Left lung (tissue), 4 donors: ENCODE measurements at regions not wholly inside any gene's neighbourhood (a gene's known extent, or its start where the extent isn't known, plus 50 kb on each side); places are given as distances from the start of the nearest gene placed in this dataset.

Experiments
- ATAC-seq: fragments of 200-7000 bp; cut with Tn5 transposase; one replicate; pipeline ENCODE4 v1.9.1; 2020; ENCODE audit warnings: moderate library complexity
- DNase-seq, 4 donors: peaks; one replicate each; pipeline ENCODE4 v3.0.0-alpha.2; 2013 to 2020
- H3K27ac ChIP-seq, 2 donors: fragments of 200-600 bp; sonication (generic) in 1 of 2; one replicate each; pipeline versions ENCODE4 v1.5.0 to v1.8.0; 2020 to 2021
- H3K27me3 ChIP-seq, 2 donors: fragments of 200-600 bp; sonication (generic) in 1 of 2; one replicate each; pipeline versions ENCODE4 v1.5.0 to v1.8.0; 2020 to 2021
- H3K36me3 ChIP-seq, 2 donors: fragments of 200-600 bp; sonication (generic) in 1 of 2; one replicate each; pipeline versions ENCODE4 v1.5.0 to v1.8.0; 2020 to 2021
- H3K4me1 ChIP-seq, 2 donors: fragments of 200-600 bp; one replicate each; pipeline ENCODE4 v1.8.0; 2021
- H3K4me3 ChIP-seq, 2 donors: fragments of 200-600 bp; sonication (generic) in 1 of 2; one replicate each; pipeline versions ENCODE4 v1.5.0 to v1.8.0; 2020 to 2021; ENCODE audit warnings: mild to moderate bottlenecking in 1 of 2
- H3K9me3 ChIP-seq, 2 donors: fragments of 200-600 bp; sonication (generic) in 1 of 2; one replicate each; pipeline versions ENCODE4 v1.5.0 to v1.8.0; 2020 to 2021
- CTCF ChIP-seq, 2 donors: fragments of 200-600 bp; sonication (generic) in 1 of 2; IDR thresholded peaks; one replicate each; pipeline versions ENCODE4 v1.5.0 to v1.8.0; 2021; ENCODE audit warnings: antibody characterized with exemption in 2 of 2
- intact Hi-C, 2 donors: fragments of 100-400 bp; cut with DNase I; formaldehyde crosslinking; loops; one replicate each; pipeline versions ENCODE4 v1.11.2 to v1.14.2; 2022
- donor health status: DM: no; HTN: yes; CAD: no.
- donor health status: DM: no; HTN: no; CAD: no.

GRCh38 chr2:48259811-48260210, 54.7 kb upstream of the FOXN2 start:
- Histone ChIP-seq H3K4me1 (no peaks in the 10 kb centered on the region), H3K4me3 (no peak overlapping the region), H3K27ac (no peak overlapping the region), H3K27me3 (no peaks in the 10 kb centered on the region), H3K9me3 (no peaks in the 10 kb centered on the region), H3K36me3 (no peaks in the 10 kb centered on the region)
- TF ChIP-seq CTCF (IDR thresholded peaks at IDR 0.05), result no peak
- DNase-seq, result no peak
- intact Hi-C loops, result no loop called here
- no peak for ATAC-seq

GRCh38 chr2:48264627-48265026, 49.9 kb upstream of the FOXN2 start:
- no peak for TF ChIP-seq CTCF (IDR thresholded peaks at IDR 0.05)
- ATAC-seq (no peak), DNase-seq (no peak)
- intact Hi-C loops, result no loop called here
- Histone ChIP-seq H3K4me3 (no peak overlapping the region), H3K27me3 (no peaks in the 10 kb centered on the region), H3K9me3 (no peaks in the 10 kb centered on the region), H3K27ac (no peak overlapping the region), H3K4me1 (peaks cover 0 to 7% of the 10 kb centered on the region in 2 donors), H3K36me3 (no peaks in the 10 kb centered on the region)
